Prostate gland (tissue), 2 donors: ENCODE measurements at regions not wholly inside any gene's neighbourhood (a gene's known extent, or its start where the extent isn't known, plus 50 kb on each side); places are given as distances from the start of the nearest gene placed in this dataset.
"Not testable (repeated sequence)": the region's sequence is repeated elsewhere in the genome, so short reads cannot be mapped to it uniquely, and the experiment has no call there.

Source experiments
- CTCF ChIP-seq, 4 experiments: fragments of 200-600 bp in 2 of 4; fragments of 450-650 bp in 2 of 4; sonication (generic) in 2 of 4; IDR thresholded peaks; 1 replicate in 3 of 4; 2 replicates in 1 of 4; pipeline ENCODE4 v1.5.1; 2016 to 2019; ENCODE audit warnings: antibody characterized with exemption in 4 of 4, mild to moderate bottlenecking in 2 of 4, moderate library complexity in 2 of 4
- POLR2A ChIP-seq: fragments of 450-650 bp; IDR thresholded peaks from one replicate; pipeline ENCODE4 v1.6.1; 2016; ENCODE audit warnings: antibody characterized with exemption, mild to moderate bottlenecking

- TF ChIP-seq CTCF (IDR thresholded peaks at IDR 0.05); POLR2A: not testable (repeated sequence)
Measured at GRCh38 chr16:29094325-29094724, 109.5 kb downstream of the LAT start.
